ENCODE measurements at regions not wholly inside any gene's neighbourhood (a gene's known extent, or its start where the extent isn't known, plus 50 kb on each side); places are given as distances from the start of the nearest gene placed in this dataset.

DNA sequence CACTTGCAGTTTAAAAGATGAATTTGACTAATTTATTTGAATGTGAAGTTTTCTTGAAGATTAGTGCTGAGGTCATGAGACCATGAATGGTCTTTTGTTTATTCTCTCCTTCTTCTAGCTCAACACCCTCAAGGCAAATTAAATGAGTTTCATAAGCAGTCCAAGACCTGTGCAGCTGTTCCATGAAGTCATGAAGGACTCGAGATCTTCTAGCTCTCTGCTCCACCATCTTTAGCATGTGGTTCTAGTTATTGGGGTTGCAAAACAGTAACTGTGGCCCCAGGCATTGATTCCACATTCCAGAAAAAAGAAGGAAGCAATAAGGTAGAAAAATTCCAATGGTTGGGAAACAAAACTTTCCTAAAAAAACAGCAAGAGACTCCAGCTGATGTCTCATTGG is 84.2 kb upstream of the HS3ST1 start:
- no peak overlapping the region for H3K4me2 ChIP-seq (ENCODE audit: low read depth, low read length)
- no peaks in the 10 kb centered on the region for H3K9me3 ChIP-seq (replicated peaks; ENCODE audit: insufficient read depth, low read length)
- H4K20me1 ChIP-seq (ENCODE audit: insufficient read depth, low read length): no peaks in the 10 kb centered on the region
- H3K27ac ChIP-seq (ENCODE audit: low read length): no peak overlapping the region
- DNase-seq: no peak
- H3K4me1 ChIP-seq (ENCODE audit: low read length): no peaks in the 10 kb centered on the region
- no peak overlapping the region for H2AFZ ChIP-seq (ENCODE audit: low read length)
- no peaks in the 10 kb centered on the region for H3F3A ChIP-seq (ENCODE audit: insufficient read depth, low read length)
- H3K4me3 ChIP-seq (ENCODE audit: low read length): no peak overlapping the region
- no peaks in the 10 kb centered on the region for H3K36me3 ChIP-seq (replicated peaks; ENCODE audit: insufficient read depth, low read length)
- TF ChIP-seq, protein P1, sequence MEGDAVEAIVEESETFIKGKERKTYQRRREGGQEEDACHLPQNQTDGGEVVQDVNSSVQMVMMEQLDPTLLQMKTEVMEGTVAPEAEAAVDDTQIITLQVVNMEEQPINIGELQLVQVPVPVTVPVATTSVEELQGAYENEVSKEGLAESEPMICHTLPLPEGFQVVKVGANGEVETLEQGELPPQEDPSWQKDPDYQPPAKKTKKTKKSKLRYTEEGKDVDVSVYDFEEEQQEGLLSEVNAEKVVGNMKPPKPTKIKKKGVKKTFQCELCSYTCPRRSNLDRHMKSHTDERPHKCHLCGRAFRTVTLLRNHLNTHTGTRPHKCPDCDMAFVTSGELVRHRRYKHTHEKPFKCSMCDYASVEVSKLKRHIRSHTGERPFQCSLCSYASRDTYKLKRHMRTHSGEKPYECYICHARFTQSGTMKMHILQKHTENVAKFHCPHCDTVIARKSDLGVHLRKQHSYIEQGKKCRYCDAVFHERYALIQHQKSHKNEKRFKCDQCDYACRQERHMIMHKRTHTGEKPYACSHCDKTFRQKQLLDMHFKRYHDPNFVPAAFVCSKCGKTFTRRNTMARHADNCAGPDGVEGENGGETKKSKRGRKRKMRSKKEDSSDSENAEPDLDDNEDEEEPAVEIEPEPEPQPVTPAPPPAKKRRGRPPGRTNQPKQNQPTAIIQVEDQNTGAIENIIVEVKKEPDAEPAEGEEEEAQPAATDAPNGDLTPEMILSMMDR (IDR thresholded peaks at IDR 0.05; ENCODE audit: low read length): no peak
- TF ChIP-seq EZH2phosphoT487 (IDR thresholded peaks at IDR 0.05; ENCODE audit: low read length): no peak
- TF ChIP-seq EZH2 (optimal IDR thresholded peaks at IDR 0.05; ENCODE audit: low read depth, low read length): no peak
- no peaks in the 10 kb centered on the region for H3K9me2 ChIP-seq (replicated peaks; ENCODE audit: insufficient read depth, low read length)
- no peak overlapping the region for H3K9ac ChIP-seq (ENCODE audit: low read length)
- no peaks in the 10 kb centered on the region for H3K27me3 ChIP-seq (replicated peaks; ENCODE audit: insufficient read depth, low read length)
- H3K79me2 ChIP-seq (ENCODE audit: low read length): no peaks in the 10 kb centered on the region

- Histone ChIP-seq H3K27me3 (replicated peaks; ENCODE audit: insufficient read depth, low read length) (no peaks in the 10 kb centered on the region), H3F3A (ENCODE audit: insufficient read depth, low read length) (no peaks in the 10 kb centered on the region), H3K79me2 (ENCODE audit: low read length) (no peaks in the 10 kb centered on the region), H2AFZ (ENCODE audit: low read length) (no peak overlapping the region), H3K9me2 (replicated peaks; ENCODE audit: insufficient read depth, low read length) (no peaks in the 10 kb centered on the region), H3K27ac (ENCODE audit: low read length) (no peak overlapping the region), H3K4me1 (ENCODE audit: low read length) (no peaks in the 10 kb centered on the region), H3K9me3 (replicated peaks; ENCODE audit: insufficient read depth, low read length) (no peaks in the 10 kb centered on the region), H3K36me3 (replicated peaks; ENCODE audit: insufficient read depth, low read length) (no peaks in the 10 kb centered on the region), H3K4me2 (ENCODE audit: low read depth, low read length) (no peak overlapping the region), H3K4me3 (ENCODE audit: low read length) (no peak overlapping the region), H4K20me1 (ENCODE audit: insufficient read depth, low read length) (no peaks in the 10 kb centered on the region), H3K9ac (ENCODE audit: low read length) (no peak overlapping the region)
- DNase-seq: no peak
- TF ChIP-seq, protein P1 (IDR thresholded peaks at IDR 0.05; ENCODE audit: low read length): no peak
- no peak for TF ChIP-seq EZH2 (optimal IDR thresholded peaks at IDR 0.05; ENCODE audit: low read depth, low read length)
- no peak for TF ChIP-seq EZH2phosphoT487 (IDR thresholded peaks at IDR 0.05; ENCODE audit: low read length)
Observed at GRCh38 chr4:11511321-11511720, 82.6 kb upstream of the HS3ST1 start.

DNA sequence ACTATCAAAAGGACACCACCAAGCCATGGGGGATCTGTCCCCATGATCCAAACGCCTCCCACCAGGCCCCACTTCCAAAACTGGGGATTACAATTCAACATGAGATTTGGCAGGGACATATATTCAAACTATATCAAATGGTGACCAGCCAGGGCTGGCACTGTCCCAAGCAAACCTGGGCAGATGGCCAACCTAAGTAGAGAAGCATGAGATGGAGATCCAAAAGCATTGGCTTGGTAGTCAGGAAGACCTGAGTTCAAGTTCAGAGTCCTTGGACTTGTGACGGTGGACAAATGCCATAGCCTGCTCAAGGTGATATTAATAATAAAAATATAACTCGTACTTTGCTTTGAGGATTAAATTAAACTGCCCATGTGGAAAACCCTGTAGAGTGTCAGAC is 79.2 kb upstream of the HS3ST1 start:
- H3K4me2 ChIP-seq (ENCODE audit: low read depth, low read length): no peak overlapping the region

More for the DNA sequence above, 79.2 kb upstream of the HS3ST1 start:
- Histone ChIP-seq H3K4me1 (ENCODE audit: low read length) (no peaks in the 10 kb centered on the region), H3K36me3 (replicated peaks; ENCODE audit: insufficient read depth, low read length) (no peaks in the 10 kb centered on the region), H4K20me1 (ENCODE audit: insufficient read depth, low read length) (no peaks in the 10 kb centered on the region), H3F3A (ENCODE audit: insufficient read depth, low read length) (no peaks in the 10 kb centered on the region), H3K27ac (ENCODE audit: low read length) (no peak overlapping the region), H3K27me3 (replicated peaks; ENCODE audit: insufficient read depth, low read length) (no peaks in the 10 kb centered on the region), H3K4me3 (ENCODE audit: low read length) (no peak overlapping the region), H3K9me3 (replicated peaks; ENCODE audit: insufficient read depth, low read length) (no peaks in the 10 kb centered on the region), H3K79me2 (ENCODE audit: low read length) (no peaks in the 10 kb centered on the region), H3K9me2 (replicated peaks; ENCODE audit: insufficient read depth, low read length) (no peaks in the 10 kb centered on the region), H2AFZ (ENCODE audit: low read length) (no peak overlapping the region), H3K9ac (ENCODE audit: low read length) (no peak overlapping the region)
- TF ChIP-seq EZH2phosphoT487 (IDR thresholded peaks at IDR 0.05; ENCODE audit: low read length): no peak
- TF ChIP-seq EZH2 (optimal IDR thresholded peaks at IDR 0.05; ENCODE audit: low read depth, low read length): no peak
- TF ChIP-seq, protein P1 (IDR thresholded peaks at IDR 0.05; ENCODE audit: low read length): no peak
- DNase-seq: no peak
